ENCODE measurements at regions not wholly inside any gene's neighbourhood (a gene's known extent, or its start where the extent isn't known, plus 50 kb on each side); places are given as distances from the start of the nearest gene placed in this dataset.

DNA sequence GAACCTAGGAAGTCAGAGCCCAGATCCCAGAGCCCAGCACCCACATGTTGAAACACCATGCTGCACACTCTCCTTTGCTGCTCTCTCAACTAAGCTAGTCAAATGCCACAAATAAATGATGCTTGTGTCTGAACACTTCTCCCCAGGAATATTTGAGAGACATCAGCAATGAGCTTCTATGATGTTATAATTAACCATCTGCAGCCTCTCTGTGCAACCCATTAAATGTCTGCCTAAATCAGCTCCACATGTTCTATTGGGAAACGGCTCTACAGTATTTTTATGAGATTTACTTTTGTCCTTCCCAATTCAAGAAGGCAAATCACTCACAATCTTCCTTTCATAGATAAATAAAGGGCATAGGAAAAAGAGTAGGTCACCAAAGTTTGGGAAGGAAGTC lies 266.8 kb upstream of the PARD3B start:
- DNase-seq, result no peak

DNA sequence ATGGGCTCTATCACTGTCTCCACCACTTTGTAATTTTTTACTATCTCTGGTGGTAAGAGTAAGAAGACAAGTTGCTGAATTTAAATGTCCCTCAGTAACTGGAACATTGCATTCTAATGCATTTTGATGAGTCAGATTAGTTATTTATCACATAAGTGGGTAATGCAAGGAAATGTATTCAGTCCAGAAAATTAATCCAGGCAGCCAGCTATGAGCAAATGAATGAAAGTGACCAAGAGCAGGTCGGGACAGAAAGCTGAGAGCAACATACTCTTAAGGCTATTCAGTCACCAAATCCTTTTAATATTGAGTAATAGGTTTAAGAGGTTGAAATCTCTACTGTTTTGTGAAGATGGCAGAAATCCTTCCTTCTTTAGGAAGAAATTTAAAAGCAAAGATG lies 265.5 kb upstream of the PARD3B start:
- no peak for DNase-seq

DNA sequence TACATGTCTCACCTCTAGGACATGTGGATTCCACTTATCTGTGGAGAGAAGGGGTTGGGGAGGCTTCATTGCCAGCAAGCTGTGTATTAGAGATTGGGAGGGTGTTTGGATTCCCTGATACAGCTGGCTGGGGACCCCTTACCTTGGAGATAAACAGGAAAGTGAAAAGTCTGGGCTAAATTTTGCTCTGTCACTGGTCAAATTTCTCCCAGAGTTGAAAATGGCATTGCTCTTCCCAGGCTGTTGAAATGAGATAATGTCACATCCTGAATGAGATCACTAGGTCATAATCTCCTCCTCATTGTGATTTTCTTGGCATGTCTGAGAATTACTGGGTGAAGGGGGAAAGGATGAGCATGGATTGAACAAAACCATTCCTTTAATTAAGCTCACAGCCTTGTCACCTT lies 265.0 kb upstream of the PARD3B start:
- DNase-seq, result no peak

DNA sequence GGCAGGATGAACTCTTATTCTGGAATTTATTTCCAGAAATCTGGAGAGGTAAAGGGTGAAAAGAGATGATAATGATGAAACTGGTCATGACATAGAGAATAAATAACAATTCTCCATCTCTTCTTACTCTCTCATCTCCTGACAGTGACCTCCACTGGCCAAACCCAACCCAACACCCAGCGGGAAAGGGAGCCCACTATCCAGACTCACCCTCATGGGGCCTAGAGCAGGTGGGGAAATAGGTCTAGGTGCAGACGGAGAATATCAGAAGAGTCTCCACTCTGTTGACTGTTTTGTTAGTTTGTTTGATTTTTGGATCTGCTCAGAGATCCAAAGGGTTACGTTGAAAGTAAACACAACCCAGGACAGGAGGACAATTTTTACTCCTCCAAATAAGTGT lies 263.2 kb upstream of the PARD3B start:
- DNase-seq, result no peak

DNA sequence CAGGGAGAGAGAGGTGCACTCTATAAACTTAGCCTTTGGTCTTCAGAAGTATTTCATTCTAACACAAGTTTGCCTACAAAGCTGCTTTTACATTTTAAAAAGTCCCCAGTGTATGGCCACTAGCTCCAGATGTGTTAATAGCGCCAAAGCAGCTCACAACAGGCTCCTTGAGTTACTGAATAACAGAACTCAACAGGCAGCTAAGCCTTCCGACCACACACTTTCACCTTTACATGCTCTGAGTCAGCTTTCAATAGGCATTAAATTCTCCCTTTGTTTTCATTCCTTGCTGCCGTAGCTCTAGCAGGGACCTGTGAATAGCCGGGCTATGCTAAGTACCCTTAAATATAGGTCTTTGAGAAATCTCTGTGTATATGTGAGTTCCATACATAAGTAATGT lies 262.8 kb upstream of the PARD3B start:
- DNase-seq, result no peak

DNA sequence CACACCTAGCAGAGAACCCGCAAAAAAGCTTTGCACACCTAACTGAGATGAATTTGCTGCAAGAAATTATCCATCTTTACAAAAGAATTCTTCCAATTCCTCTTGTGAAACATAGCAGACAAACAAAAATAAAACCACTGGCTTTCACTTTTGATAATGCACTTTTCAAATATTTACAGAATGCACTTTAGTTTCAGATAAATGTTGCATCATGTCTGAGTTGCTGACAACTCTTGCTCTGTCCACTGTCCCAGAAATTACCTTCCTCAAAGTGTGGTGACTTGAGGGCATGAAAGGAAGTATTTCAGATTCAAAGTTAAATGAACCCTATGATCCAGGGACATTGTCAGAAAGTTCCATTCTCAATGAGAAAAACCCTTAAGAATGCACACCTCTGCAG lies 256.2 kb upstream of the PARD3B start:
- DNase-seq, result no peak

DNA sequence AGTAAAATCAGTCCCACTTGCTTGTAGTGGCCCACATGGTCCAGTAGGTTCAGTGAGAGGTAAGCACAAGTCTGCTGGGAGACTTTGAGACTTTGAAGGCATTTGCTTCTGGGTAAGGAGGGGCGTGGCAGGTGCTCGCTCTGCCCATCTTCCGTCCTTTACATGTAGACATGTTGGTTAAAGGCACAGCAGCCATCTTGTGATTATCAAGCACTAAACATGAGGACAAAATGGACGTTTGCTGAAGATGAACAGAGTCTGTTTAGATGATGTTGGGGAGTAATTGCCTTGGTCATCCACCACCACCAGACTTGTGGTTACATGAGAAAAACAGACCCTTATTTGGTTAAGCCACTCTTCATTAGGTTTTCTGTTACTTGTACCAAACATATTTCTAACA lies 252.8 kb upstream of the PARD3B start:
- DNase-seq, result no peak

DNA sequence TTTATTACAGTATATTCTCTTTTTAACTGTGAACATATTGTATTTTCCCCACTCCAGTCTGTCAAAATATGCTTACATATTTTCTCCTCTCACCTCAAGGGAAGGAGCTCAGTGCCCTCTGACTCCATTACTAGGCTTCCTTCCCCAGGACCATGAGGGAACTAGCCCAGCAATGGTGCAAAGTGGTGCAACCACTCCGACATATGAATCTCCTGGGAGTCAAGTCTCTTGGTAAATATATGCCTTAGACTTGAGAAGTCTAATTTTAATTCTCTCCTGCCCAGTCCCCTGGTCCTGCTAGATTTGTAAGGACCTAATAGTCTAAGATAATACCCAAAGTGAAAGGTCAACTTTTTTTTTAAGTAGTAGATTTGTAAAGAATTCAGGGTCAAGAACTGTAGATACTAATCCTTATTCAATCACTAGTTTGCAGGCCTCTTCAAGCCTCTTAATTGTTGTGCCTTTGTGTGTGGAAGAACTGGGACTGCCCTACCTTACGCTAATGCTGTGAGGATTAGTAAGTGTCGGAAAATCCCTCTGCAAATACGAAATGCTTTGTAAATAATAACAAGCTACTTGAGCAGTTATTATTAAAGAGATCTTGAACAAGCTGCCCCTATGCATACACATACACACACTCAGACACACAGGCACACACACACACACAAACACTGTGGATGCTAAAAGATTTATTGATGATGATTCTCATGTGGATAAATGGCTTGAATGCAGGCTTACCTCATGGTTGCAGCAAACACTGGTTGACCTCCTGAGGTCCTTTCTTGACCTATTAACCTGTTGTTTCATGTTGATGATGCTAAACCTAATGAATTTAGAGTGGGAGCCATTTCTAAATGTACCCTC lies 251.2 kb upstream of the PARD3B start:
- DNase-seq, result no peak

DNA sequence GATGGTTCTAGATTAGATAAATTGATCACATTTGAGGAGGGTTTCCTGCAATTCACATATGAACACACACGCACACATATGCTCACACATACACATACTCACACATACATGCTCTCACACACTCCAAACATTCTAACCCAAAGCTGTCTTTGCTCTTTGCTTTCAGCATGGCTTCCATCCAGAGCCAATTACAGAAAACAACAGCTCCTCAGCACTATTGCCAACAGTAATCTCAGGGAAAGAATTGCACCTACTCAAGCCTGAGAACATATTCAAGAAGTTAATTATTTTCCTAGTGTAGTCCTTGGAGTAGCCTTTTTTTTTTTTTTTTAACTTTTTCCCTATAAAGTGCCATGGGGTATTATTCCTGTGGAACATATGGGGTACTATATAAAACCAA lies 246.9 kb upstream of the PARD3B start:
- DNase-seq, result no peak

DNA sequence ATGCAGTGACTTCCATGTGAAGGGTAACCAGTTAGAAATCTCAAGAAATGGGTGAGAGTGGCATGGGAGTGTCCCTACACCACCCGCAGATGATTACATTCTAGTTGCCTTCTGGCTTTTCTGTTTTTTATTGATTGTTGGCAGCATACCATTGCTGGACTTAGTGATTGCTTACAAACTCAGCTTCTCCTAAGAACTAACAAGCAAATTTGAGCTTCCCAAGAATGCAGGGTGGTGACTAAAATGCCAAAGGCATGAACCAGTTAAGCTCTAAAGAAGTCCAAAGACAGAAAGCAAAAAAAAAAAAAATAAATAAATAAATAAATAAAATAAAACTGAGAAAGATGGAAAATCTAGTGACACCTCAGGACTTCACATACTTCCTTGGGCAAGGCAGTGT lies 245.5 kb upstream of the PARD3B start:
- DNase-seq, result no peak

DNA sequence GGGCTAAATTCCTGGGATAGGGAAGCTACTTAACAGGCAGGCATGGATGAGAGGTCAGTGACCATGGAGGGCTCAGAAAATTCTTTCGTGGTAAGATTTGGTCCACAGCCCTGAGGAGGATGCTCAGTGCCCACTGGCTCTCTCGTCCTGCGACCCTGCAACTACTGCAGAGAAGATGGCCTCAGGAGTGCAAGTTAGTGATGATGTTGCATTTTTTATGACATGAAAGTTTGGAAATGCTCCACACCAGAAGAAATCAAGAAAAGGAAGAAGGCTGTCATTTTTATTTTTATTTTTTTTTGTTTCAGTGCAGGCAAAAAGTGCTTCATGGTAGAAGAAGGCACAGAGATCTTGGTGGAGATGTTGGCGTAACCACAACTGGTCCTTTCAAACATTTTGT lies 238.6 kb upstream of the PARD3B start:
- DNase-seq, result no peak

DNA sequence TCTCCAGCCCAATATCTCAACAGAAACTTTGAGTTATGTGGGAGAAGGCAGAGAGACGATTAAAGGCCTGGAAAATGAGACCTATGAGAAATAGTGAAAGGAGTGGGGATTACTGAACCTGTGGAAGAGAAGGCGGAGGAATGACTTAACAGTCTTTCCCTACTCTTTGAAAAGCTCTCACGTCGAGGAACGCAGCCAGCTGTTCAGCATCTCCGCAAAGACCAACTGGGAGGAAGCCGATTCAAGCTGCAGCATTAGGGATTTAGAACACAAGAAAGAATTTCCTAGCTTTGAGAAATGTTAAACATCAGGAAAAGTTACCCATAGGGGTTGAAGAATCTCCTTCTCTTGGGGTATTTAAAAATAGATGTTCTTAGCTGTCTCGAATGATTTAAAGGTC lies 233.2 kb upstream of the PARD3B start:
- DNase-seq, result no peak

DNA sequence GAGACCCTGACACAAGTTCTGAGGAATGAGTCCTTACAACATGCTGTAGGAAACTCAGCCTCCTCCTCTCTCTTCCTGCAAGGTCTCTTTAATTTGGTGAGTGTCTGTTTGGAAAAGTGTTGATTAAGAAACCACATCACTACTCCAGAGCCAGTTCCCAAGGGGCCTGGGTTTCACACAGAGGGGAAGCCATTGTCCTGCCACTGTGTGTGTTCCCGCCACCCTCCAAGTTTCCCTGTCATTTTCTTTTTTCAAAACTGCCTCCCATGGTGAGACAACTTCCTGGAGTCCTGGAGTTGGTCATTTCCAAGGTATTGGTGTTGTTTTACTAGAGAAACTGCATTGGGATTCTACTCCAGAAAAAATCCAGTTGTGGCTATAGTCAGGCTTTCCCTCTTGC lies 232.0 kb upstream of the PARD3B start:
- no peak for DNase-seq

DNA sequence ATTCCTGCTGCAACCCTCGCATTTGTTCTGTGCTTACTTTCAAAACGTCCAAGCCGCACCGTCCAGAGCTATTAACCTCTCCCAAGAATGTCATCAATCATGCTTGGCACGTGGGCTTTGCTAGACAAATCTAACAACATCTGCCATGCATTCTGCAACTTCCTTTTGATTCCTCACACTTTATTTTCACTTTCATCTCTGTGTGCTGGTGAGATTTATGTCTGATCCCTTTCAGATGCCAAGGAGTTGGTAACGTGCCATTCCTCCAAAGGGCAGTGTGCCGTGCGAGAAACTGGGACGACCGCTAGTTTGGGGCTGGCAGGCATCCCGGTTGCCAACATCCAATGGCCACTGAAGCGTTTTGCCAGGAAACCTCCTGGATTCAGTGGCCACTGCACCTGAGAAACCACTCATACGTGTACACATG lies 230.0 kb upstream of the PARD3B start:
- DNase-seq, result no peak

DNA sequence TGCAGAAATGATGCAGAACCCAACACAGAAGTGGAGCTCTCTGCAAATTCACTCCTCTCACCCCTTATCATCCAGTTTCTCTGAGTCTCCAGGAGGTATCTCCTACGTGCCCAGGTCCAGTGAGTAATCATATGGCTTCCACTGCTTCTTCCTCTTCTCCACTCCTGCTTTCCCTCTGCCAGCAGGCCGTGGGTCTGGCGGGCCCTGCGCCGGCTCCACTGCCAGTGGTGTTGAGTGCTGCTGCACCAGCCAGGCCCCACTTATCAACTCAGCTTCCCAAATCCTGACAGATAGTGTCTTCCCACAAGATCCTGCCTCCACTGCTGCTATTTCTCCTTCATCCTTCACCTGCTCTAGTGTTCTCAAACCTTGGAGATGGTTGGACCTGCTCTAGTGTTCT lies 227.6 kb upstream of the PARD3B start:
- no peak for DNase-seq

DNA sequence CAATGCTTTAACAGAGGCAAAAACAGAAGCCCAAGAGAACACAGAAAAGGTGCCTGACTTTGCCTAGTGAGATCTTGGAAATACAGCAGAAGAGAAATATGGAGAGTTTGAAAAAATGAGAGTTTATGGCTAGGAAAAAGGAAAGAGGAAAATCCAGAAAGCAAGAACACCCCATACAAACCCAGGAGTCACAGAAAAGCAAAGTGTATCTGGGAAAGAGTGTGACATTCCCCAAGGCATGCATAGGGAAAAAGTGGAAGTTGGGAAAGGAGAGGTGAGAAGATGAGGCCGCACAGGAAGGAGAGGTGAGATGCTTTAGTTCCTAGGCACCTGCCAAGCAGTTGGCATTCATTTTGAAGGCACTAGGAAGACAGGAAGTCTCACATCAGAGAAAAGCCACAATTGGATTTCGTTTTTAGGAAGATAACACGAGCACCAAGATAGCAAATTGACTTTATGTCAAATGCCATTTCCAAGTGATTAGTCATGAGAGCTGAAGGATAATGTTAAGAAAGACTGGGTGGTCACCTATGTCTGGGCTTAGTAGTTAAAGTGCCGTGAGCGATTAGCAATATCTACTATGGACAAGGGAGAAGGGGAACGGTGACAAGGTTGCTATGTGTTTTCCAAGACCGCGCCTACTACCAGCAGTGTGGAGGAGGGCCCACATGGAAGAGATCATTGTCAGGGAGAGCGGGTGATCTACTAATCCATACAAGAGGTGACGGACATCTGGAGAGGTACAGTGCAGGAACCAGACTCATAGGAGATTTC lies 224.1 kb upstream of the PARD3B start:
- no peak for DNase-seq

DNA sequence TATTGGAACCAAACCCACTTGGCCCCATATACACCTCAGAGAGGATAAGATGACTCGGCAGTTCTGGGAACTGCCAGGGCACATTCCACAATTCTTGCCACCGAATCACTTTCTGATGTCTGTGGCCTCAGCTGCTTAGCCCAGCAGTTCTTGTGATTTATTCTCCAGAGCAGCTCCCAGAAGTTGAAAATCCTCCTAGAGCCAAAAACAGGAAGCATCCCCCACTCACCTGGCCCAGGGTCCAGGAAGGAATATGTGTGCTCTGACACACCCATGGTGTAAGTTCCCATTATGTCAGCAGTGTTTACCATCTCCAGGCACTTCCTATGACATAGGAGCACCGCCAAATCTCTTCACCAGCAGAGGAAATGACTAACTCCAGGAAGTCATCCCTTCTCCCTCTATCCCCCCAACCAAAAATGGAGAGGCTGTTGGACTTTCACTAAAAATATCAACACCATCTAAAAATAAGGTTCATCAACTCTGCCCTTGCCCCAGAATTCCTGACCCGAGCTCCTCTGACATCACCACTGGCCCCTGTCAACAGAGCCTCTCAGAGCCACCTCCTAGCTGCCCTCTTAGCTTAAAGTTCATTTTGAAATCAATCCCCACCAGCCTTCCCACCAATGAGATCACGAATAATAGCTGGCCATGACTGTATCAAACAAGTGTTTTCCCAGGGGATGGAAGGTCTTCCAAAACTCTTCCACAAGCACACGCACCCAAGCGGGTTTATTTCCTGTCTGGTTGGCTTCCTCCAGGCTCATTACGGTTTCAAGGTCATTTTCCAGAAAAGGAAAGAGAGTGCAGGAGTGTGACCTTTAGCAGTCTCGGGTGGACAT lies 223.1 kb upstream of the PARD3B start:
- DNase-seq, result no peak

DNA sequence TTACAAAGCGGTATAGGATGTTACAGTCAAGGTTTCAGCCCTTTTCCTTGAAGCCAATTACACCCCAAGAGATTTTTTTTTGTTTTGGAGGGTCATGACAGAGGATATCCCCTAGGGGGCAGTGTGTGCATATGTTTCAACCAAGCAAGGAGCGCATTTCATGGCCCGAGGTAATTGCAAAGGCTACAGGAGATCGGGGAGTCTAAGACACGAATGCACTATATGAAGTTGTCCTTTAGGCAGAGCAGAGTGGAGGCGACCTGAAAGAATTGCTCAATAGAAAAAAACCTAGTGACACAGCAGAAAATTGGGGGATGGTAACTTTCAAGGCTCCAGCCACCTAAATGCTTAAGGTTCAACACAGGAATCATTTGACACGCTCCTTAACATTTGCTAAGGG lies 219.8 kb upstream of the PARD3B start:
- DNase-seq, result peak; percentile 31

DNA sequence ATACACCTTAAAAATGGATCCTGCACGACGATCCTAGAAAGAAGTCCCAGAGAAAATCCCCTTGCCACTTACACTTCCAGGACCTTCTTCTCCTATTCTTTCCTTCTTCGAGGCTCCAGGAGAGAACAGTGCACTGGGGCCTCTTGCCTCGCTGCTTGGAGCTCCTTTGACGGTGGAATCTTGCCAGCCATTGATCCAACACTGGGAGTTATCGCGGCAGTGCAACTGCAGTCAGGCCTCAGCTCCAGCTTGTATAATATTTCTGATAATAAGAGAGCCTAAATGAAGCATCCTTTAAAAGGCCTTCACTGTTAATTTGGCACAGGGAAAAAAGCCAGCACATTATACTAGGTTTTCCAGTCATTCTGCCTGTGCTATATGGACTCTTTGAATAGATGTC lies 216.9 kb upstream of the PARD3B start:
- no peak for DNase-seq

DNA sequence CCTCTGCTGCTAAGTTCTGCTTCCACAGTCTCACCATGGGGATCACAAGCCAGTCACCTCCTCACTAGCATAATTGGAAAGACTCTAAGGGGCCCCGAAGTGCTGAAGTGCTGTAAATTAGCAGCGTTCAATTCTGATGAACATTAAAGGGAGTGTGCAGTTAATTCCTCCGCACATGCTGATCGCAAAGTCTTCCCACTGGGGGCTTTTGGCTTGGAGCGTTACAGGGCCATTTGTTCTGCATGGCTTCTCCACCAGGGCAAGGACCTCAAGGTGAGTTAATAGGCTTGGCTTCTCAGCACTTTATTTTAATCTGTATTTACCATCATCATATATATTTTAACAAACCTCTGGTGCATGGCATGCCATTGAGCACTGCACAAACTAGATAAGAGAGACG lies 216.3 kb upstream of the PARD3B start:
- DNase-seq, result no peak

DNA sequence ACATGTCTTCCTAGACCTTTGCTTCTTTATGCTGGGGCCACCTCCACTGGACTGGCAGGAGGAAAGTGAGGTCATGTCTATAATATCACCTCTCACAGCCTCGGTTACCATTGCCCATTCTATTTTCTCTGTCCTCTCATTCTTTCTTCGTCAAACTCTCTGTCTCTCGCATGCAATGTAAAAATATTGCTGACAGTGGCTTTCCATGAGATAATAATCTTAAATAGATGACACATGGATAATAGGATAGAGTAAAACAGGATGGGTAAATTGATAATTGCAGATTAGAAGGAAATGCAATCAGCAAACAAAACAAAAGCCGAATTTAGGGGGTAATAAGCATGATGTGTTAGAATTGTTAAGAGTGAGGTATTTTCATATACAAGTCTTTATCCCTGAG lies 215.7 kb upstream of the PARD3B start:
- DNase-seq, result no peak

DNA sequence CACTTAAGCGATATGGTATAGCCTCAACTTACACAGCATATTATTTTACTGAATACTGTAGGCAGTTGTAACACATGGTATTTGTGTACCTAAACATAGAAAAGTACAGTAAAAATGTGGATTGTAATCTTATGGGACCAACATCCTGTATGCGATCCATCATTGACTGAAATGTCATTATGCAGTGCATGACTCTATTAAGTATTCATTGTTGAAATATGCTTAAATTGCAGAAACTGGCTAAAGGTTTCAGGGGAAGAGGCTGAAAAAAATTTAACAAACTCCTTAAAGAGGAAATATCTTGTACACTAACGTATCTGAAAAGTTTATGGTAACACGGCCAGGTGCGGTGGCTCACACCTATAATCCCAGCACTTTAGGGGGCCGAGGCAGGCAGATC lies 214.1 kb upstream of the PARD3B start:
- DNase-seq, result no peak

DNA sequence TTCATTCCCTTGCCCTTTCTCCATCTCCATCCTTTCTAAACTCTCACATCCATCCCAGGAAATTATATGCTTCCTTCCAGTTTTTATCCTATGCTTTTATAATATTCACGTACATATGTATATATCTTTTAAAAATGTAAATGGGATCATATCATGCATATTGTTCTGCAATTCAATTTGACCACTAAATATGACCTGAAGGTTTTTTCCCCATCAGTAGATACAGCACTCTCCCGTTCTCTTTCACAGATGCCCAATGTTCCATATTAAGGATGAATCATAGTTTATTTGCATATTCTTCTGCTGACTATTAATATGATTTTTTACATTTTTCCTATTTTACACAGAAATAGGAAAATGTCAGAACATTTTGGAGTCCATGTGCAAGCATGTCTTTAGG lies 213.3 kb upstream of the PARD3B start:
- no peak for DNase-seq

DNA sequence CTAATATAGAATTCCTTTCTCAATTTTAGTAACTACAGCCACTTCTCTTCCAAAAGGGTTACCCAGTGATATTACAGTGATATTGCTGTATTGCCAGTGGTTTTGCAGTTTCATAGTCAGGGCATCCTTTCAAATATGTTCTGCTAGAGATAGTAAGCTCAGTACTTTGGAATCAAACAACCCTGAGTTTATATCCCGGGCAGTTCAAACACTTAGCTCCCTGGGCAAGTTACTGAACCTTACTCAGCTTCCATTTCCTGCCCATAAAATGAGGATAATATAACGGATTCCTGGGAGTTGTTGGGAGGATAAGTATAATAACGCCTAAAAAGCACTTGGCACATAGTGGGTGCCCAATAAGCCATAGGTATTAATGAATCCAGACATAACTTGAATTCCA lies 212.6 kb upstream of the PARD3B start:
- no peak for DNase-seq
